ENCODE measurements at regions not wholly inside any gene's neighbourhood (a gene's known extent, or its start where the extent isn't known, plus 50 kb on each side); places are given as distances from the start of the nearest gene placed in this dataset.

- no peak for TF ChIP-seq CTCF (IDR thresholded peaks at IDR 0.05)
- no peak for TF ChIP-seq POLR2A (IDR thresholded peaks at IDR 0.05)
These were observed 148.9 kb upstream of the FGF16 start for GRCh38 chrX:77298296-77298695.

All from testis (tissue), 2 donors.